ENCODE measurements at regions not wholly inside any gene's neighbourhood (a gene's known extent, or its start where the extent isn't known, plus 50 kb on each side); places are given as distances from the start of the nearest gene placed in this dataset.

- Histone ChIP-seq H2BK15ac (ENCODE audit: low read depth, low read length) (no peak overlapping the region), H3T11ph (ENCODE audit: low read length) (no peak overlapping the region)
- WGBS (ENCODE audit: extremely low coverage, insufficient read length, low lambda C conversion rate): no CpG with 5 or more reads among the region's 3 CpGs
Measured at GRCh38 chr16:63346000-63346399, 1309.8 kb upstream of the CDH8 start.

More at GRCh38 chr16:63346000-63346399, 1309.8 kb upstream of the CDH8 start:
- Histone ChIP-seq H3K4ac (ENCODE audit: low read depth, low read length) (no peak overlapping the region), H2AK5ac (ENCODE audit: insufficient read length, low read length) (no peak overlapping the region), H3K14ac (ENCODE audit: insufficient read depth, low read length) (no peak overlapping the region), H4K8ac (replicated peaks; ENCODE audit: insufficient read length, low read depth, low read length) (no peak overlapping the region), H3K56ac (ENCODE audit: insufficient read length, low read depth, low read length) (no peak overlapping the region), H3K9ac (ENCODE audit: extremely low read depth, insufficient read length, low read length) (no peak overlapping the region), H3K4me2 (ENCODE audit: insufficient read depth, insufficient read length, low read length) (no peak overlapping the region), H4K20me1 (ENCODE audit: control insufficient read depth, insufficient read depth, insufficient read length) (no peaks in the 10 kb centered on the region), H2AFZ (ENCODE audit: low read length) (no peak overlapping the region), H3K79me1 (ENCODE audit: insufficient read depth, low read depth, low read length, poor library complexity, severe bottlenecking) (no peaks in the 10 kb centered on the region), H2BK20ac (ENCODE audit: low read depth, low read length, poor library complexity, severe bottlenecking) (no peak overlapping the region), H2BK120ac (ENCODE audit: low read depth, low read length, poor library complexity, severe bottlenecking) (no peak overlapping the region), H3K4me1 (ENCODE audit: insufficient read depth, low read length) (no peaks in the 10 kb centered on the region), H3K27ac (ENCODE audit: insufficient read length, low read depth, low read length) (no peak overlapping the region), H3K27me3 (ENCODE audit: insufficient read depth, low read length) (no peaks in the 10 kb centered on the region), H2BK5ac (ENCODE audit: insufficient read length, low read length) (no peak overlapping the region), H3K9me3 (ENCODE audit: control insufficient read depth, low read depth, low read length) (no peaks in the 10 kb centered on the region), H4K91ac (ENCODE audit: insufficient read length, low read depth, low read length) (no peak overlapping the region), H3K23me2 (ENCODE audit: insufficient read length, low read depth, low read length, poor library complexity, severe bottlenecking) (no peaks in the 10 kb centered on the region), H4K5ac (ENCODE audit: insufficient read length, low read depth, low read length) (no peak overlapping the region), H3K18ac (ENCODE audit: insufficient read length, low read depth, low read length) (no peak overlapping the region), H3K79me2 (ENCODE audit: insufficient read depth, low read length) (no peaks in the 10 kb centered on the region), H3K23ac (ENCODE audit: insufficient read length, low read depth, low read length) (no peak overlapping the region), H2BK12ac (ENCODE audit: insufficient read length, low read depth, low read length) (no peak overlapping the region)
- Mint-ChIP-seq H3K27me3 (ENCODE audit: low read depth) (no peaks in the 10 kb centered on the region), H3K4me3 (no peak overlapping the region), H3K27ac (no peak overlapping the region; a peak in 1 of 7 replicates), H3K36me3 (ENCODE audit: insufficient read depth in 1 of 3, low read depth in 3 of 3) (no peaks in the 10 kb centered on the region), H3K9me3 (no peaks in the 10 kb centered on the region), H3K4me1 (no peaks in the 10 kb centered on the region)
- TF ChIP-seq CTCF (conservative IDR thresholded peaks at IDR 0.05): no peak
- no peak for DNase-seq

All from H9 (cell line).